ENCODE measurements at regions not wholly inside any gene's neighbourhood (a gene's known extent, or its start where the extent isn't known, plus 50 kb on each side); places are given as distances from the start of the nearest gene placed in this dataset.
A peak's percentile ranks its signal among the peaks of the same experiment; 100 is the strongest.

DNA sequence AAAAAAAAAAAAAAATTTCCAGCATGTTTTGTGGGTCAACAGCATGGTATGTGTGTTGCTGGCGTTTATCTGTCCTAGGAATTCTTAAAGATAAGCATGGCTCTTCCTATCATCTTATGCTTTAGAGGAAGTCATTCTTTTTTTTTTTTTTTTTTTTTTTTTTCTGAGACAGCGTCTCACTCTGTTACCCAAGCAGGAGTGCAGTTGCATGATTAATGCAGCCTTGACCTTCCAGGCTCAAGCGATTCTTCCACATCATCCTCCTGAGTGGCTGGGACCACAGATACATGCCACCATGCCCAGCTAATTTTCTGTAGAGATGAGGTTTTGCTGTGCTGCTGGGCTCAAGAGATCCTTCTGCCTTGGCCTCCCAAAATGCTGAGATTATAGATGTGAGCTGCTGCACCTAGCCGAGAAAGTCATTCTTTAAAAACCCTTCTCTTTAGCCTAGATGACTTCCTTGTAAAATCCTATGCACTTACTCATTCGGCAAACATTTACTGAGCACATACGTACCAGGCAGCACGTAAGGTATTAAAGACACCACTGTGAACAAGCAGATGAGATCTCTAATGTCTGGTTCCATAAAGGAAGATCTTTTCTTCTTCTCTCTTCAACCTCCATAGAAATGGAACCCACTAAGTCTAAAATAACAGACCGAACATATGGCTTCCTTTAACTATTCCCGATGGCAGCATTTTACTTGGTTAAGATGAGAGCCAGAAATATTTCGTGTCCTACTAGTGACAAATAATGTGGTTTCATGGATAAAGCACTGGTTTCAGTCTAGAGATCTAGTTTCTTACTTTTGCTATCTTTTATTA lies 122.4 kb downstream of the RIN2 start:
- Mint-ChIP-seq H3K27ac (no peak overlapping the region), H3K36me3 (no peaks in the 10 kb centered on the region), H3K9me3 (no peaks in the 10 kb centered on the region)
- DNase-seq (ENCODE audit: low spot score in 2 of 2): no peak
- ATAC-seq: no peak

GRCh38 chr20:19881080-19881840 lies 123.2 kb downstream of the RIN2 start:
- H3K9me3 Mint-ChIP-seq: no peaks in the 10 kb centered on the region
- DNase-seq (ENCODE audit: low spot score in 2 of 2) (no peak), ATAC-seq (no peak)
- no peaks in the 10 kb centered on the region for H3K36me3 Mint-ChIP-seq
- no peak overlapping the region for H3K27ac Mint-ChIP-seq

GRCh38 chr20:19881990-19882389 lies 123.9 kb downstream of the RIN2 start:
- Mint-ChIP-seq H3K36me3 (no peaks in the 10 kb centered on the region), H3K27ac (no peak overlapping the region), H3K9me3 (no peaks in the 10 kb centered on the region)
- DNase-seq (ENCODE audit: low spot score in 2 of 2) (no peak), ATAC-seq (no peak)

DNA sequence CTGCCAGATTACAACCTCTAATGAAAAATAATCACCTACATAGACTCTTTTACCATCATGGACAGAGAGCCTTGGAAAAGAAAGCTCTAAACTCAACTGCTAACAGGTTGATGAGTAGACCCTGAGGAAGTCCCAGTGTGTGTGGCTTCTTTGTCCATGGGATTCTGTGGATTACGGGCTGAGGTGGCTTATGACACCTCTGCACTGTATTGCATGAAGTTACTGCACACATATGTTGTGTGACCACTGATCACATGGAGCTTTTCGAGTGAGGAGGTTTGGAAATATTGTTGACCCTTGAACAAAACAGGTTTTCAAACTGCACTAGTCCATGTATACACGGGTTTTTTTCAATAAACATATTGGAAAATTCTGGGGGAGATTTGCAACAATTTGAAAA lies 124.4 kb downstream of the RIN2 start:
- Mint-ChIP-seq H3K36me3 (no peaks in the 10 kb centered on the region), H3K9me3 (no peaks in the 10 kb centered on the region), H3K27ac (no peak overlapping the region)
- no peak for ATAC-seq
- no peak for DNase-seq (ENCODE audit: low spot score in 2 of 2)

- no peak for ATAC-seq
These were observed 125.4 kb downstream of the RIN2 start for GRCh38 chr20:19883501-19883900.

DNA sequence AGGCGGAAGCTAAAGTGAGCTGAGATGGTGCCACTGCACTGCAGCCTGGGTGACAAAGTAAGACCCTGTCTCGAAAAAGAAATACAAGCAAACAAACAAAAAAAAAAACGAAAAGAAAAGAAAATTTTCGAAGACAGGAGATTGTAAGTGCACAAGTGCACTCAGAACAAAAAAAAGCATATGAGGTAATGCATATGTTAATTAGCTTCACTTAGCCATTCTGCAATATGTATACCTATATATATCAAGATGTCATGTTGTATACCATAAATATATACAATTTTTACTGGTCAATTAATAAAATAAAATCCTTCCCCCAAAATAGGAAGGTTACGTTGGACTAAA lies 127.5 kb downstream of the RIN2 start:
- Mint-ChIP-seq H3K27ac (no peak overlapping the region), H3K36me3 (no peaks in the 10 kb centered on the region), H3K9me3 (no peaks in the 10 kb centered on the region)
- DNase-seq (ENCODE audit: low spot score in 2 of 2) (no peak), ATAC-seq (no peak)

More at GRCh38 chr20:19883501-19883900, 125.4 kb downstream of the RIN2 start:
- Mint-ChIP-seq H3K36me3 (no peaks in the 10 kb centered on the region), H3K9me3 (no peaks in the 10 kb centered on the region), H3K27ac (no peak overlapping the region)
- no peak for DNase-seq (ENCODE audit: low spot score in 2 of 2)

- Mint-ChIP-seq H3K9me3 (no peaks in the 10 kb centered on the region), H3K27ac (no peak overlapping the region), H3K36me3 (no peaks in the 10 kb centered on the region)
- DNase-seq (ENCODE audit: low spot score in 2 of 2): no peak
- no peak for ATAC-seq
These were observed 128.0 kb downstream of the RIN2 start for GRCh38 chr20:19885939-19886660.

GRCh38 chr20:19886661-19887288 lies 128.7 kb downstream of the RIN2 start:
- ATAC-seq: no peak
- Mint-ChIP-seq H3K9me3 (no peaks in the 10 kb centered on the region), H3K36me3 (no peaks in the 10 kb centered on the region), H3K27ac (no peak overlapping the region)
- no peak for DNase-seq (ENCODE audit: low spot score in 2 of 2)

GRCh38 chr20:19887556-19888268 lies 129.4 kb upstream of the NAA20 start:
- Mint-ChIP-seq H3K36me3 (no peaks in the 10 kb centered on the region), H3K27ac (no peak overlapping the region), H3K9me3 (peaks cover 0 to 3% of the 10 kb centered on the region in 2 donors)
- no peak for DNase-seq (ENCODE audit: low spot score in 2 of 2)
- no peak for ATAC-seq

DNA sequence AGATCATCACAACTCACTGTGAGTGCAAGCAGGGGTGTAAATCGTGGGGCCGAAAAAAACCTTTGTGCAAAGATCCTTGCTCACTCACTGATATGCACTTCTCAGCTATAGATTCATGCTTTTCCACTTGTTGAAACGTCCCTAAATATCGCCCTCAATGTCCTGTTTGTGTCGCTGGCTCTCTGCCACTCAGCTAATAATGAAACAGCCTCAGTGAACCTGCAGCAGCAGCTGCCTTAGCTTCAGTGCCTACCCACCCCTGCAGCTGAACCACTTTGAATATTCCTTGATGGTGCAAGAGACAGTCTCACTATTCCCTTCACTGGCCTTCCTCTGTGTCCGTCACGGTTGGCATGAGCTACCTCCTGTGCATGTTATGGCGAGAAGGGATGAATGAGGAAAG lies 128.9 kb upstream of the NAA20 start:
- H3K9me3 Mint-ChIP-seq: peaks cover 0 to 3% of the 10 kb centered on the region in 2 donors
- peaks cover 0 to 1% of the 10 kb centered on the region in 2 donors for H3K36me3 Mint-ChIP-seq
- H3K27ac Mint-ChIP-seq: no peak overlapping the region
- no peak for ATAC-seq
- no peak for DNase-seq (ENCODE audit: low spot score in 2 of 2)

GRCh38 chr20:19889011-19889953 lies 127.9 kb upstream of the NAA20 start:
- no peak for ATAC-seq
- DNase-seq (ENCODE audit: low spot score in 2 of 2): no peak
- Mint-ChIP-seq H3K36me3 (peaks cover 0 to 5% of the 10 kb centered on the region in 2 donors), H3K27ac (no peak overlapping the region), H3K9me3 (peaks cover 0 to 3% of the 10 kb centered on the region in 2 donors)

DNA sequence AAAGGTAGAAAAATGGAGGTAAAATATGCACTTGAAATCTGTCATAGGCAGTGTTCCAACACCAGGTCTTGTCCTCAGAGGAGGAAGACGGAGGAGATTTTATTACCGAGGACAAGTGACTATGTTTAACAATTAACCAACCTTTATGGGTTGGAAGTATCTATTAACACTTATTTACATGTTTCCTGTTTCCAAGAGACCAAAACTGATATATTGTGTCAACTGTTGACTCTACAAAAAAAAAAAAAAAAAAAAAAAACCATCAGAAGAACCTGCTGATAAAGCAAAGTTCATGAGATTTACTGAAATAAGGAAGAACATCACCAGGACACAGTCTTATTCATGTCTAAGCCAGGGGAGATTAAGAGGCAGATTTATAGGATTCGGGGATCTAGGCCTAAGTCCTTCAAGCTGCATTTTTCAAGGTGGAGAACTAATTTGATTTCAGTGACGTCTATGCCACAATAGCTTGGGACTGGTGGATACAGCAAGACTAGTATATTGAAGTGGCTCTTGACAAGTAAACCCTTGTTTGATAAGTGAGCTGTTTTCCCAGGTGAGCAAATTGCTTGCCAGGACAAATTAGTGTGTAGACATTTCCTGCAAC lies 126.6 kb upstream of the NAA20 start:
- DNase-seq (ENCODE audit: low spot score in 2 of 2): no peak
- no peak overlapping the region for H3K27ac Mint-ChIP-seq
- H3K9me3 Mint-ChIP-seq: peaks cover 0 to 3% of the 10 kb centered on the region in 2 donors
- peaks cover 0 to 5% of the 10 kb centered on the region in 2 donors for H3K36me3 Mint-ChIP-seq
- ATAC-seq: no peak

DNA sequence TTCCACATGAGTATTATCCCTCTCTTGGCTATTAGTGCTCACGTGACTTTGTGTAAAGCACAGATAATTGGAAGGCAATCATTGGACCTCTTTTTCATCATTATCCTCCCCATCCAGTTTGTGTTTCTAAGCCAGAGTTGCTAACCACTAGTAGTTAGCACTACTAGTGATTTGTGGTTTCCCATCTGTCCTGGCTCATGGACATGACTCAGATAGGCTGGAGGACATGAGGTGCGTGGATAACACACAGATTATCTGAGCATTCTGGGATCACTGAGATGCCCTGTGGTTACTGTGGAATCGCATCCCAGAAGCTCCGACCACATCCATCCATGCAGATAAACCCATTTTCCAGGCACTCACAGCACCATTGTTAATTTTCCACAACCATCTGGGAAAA lies 123.8 kb upstream of the NAA20 start:
- Mint-ChIP-seq H3K27ac (no peak overlapping the region), H3K36me3 (peaks cover 0 to 5% of the 10 kb centered on the region in 2 donors), H3K9me3 (peaks cover 0 to 3% of the 10 kb centered on the region in 2 donors)
- no peak for DNase-seq (ENCODE audit: low spot score in 2 of 2)
- ATAC-seq: no peak

DNA sequence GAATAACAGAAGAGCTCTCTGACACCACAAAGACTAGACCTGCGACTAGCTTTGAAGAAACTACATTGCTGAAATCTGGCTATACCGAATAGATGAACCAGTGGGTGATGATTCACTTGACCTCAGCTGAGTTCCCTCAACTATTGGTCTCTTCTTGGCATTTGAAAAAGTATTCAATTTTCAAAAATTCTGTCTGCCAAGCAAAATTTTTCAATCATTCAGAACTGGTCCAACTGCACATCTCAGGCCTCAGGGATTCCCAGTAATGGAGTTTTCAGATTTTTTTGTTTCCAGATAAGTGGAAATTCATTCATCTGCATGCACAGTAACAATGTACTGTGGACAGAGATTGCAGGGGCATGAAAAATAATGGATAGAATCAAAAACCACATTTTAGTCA lies 121.4 kb upstream of the NAA20 start:
- H3K27ac Mint-ChIP-seq: no peak overlapping the region
- peaks cover 9 to 12% of the 10 kb centered on the region in 2 donors for H3K9me3 Mint-ChIP-seq
- ATAC-seq: no peak
- H3K36me3 Mint-ChIP-seq: peaks cover 10 to 14% of the 10 kb centered on the region in 2 donors
- DNase-seq (ENCODE audit: low spot score in 2 of 2): no peak

GRCh38 chr20:19897891-19898290 lies 119.3 kb upstream of the NAA20 start:
- Mint-ChIP-seq H3K36me3 (peaks cover 10 to 14% of the 10 kb centered on the region in 2 donors), H3K27ac (peak overlapping the region in 1 of 2 donors; percentile 22), H3K9me3 (peaks cover 9% of the 10 kb centered on the region in 2 donors)
- no peak for ATAC-seq
- DNase-seq (ENCODE audit: low spot score in 2 of 2): no peak
